Medulla oblongata (tissue), 1 donor: ENCODE measurements at regions not wholly inside any gene's neighbourhood (a gene's known extent, or its start where the extent isn't known, plus 50 kb on each side); places are given as distances from the start of the nearest gene placed in this dataset.
"Not testable (repeated sequence)": the region's sequence is repeated elsewhere in the genome, so short reads cannot be mapped to it uniquely, and the experiment has no call there.

Experiments used
- DNase-seq: peaks from one replicate; pipeline ENCODE4 v3.0.0-alpha.2; 2015; ENCODE audit errors: extremely low spot score

GRCh38 chr6:19245656-19246055 lies 591.5 kb upstream of the ID4 start:
- no peak for DNase-seq

GRCh38 chr6:19247181-19247580 lies 590.0 kb upstream of the ID4 start:
- DNase-seq: not testable (repeated sequence)

GRCh38 chr6:19256123-19256522 lies 581.0 kb upstream of the ID4 start:
- DNase-seq: not testable (repeated sequence)

- DNase-seq: no peak
These were observed 575.5 kb upstream of the ID4 start for GRCh38 chr6:19261642-19262041.

- no peak for DNase-seq
These were observed 569.1 kb upstream of the ID4 start for GRCh38 chr6:19268117-19268516.

- DNase-seq: no peak
These were observed 568.5 kb upstream of the ID4 start for GRCh38 chr6:19268718-19269117.

GRCh38 chr6:19269341-19269898 lies 567.8 kb upstream of the ID4 start:
- DNase-seq: no peak

- DNase-seq: no peak
These were observed 566.6 kb upstream of the ID4 start for GRCh38 chr6:19270616-19271015.

GRCh38 chr6:19279273-19279684 lies 557.9 kb upstream of the ID4 start:
- no peak for DNase-seq

- no peak for DNase-seq
These were observed 549.2 kb upstream of the ID4 start for GRCh38 chr6:19287928-19288327.

GRCh38 chr6:19289457-19289856 lies 547.7 kb upstream of the ID4 start:
- no peak for DNase-seq

- DNase-seq: no peak
These were observed 539.3 kb upstream of the ID4 start for GRCh38 chr6:19297880-19298279.

GRCh38 chr6:19298421-19298820 lies 538.7 kb upstream of the ID4 start:
- DNase-seq: no peak

GRCh38 chr6:19299129-19299528 lies 538.0 kb upstream of the ID4 start:
- DNase-seq: no peak

- no peak for DNase-seq
These were observed 535.2 kb upstream of the ID4 start for GRCh38 chr6:19301980-19302379.

GRCh38 chr6:19303383-19303782 lies 533.8 kb upstream of the ID4 start:
- DNase-seq: peak; percentile 64

GRCh38 chr6:19309661-19310060 lies 527.5 kb upstream of the ID4 start:
- no peak for DNase-seq

- no peak for DNase-seq
These were observed 525.4 kb upstream of the ID4 start for GRCh38 chr6:19311786-19312185.

- DNase-seq: no peak
These were observed 524.8 kb upstream of the ID4 start for GRCh38 chr6:19312241-19312978.

GRCh38 chr6:19317431-19317986 lies 519.7 kb upstream of the ID4 start:
- DNase-seq: no peak

GRCh38 chr6:19319005-19319404 lies 518.2 kb upstream of the ID4 start:
- DNase-seq: no peak

- peak; percentile 30 for DNase-seq
These were observed 517.0 kb upstream of the ID4 start for GRCh38 chr6:19320111-19320581.
